GM18517 (cell line): ENCODE measurements at regions not wholly inside any gene's neighbourhood (a gene's known extent, or its start where the extent isn't known, plus 50 kb on each side); places are given as distances from the start of the nearest gene placed in this dataset.
"Not testable (repeated sequence)": the region's sequence is repeated elsewhere in the genome, so short reads cannot be mapped to it uniquely, and the experiment has no call there.

Source experiments
- ATAC-seq: cut with Tn5 transposase; IDR thresholded peaks from one replicate; pipeline ENCODE4 v1.9.1; 2021; ENCODE audit warnings: mild to moderate bottlenecking, moderate library complexity; ENCODE audit not compliant: unreplicated experiment

DNA sequence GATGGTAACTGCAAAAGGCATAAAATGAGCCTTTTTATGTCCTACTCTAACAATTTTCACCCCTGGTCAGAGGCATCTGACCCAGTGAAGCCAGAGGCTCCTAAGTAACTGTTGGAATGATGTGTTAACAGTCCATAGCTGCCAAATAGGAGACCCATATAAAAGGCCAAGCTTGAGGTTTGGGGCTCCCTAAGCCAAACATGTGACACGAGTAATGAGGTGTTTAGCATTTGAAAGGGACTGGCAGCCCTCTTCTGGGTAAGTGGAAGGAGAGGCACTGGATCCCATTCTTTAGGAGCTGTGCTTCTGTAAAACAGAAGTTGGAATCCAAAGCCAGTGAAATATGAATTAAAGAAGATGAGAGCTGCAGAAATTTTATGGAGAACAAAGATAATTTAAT, 100.6 kb upstream of the PNPLA4 start:
- no peak for ATAC-seq

DNA sequence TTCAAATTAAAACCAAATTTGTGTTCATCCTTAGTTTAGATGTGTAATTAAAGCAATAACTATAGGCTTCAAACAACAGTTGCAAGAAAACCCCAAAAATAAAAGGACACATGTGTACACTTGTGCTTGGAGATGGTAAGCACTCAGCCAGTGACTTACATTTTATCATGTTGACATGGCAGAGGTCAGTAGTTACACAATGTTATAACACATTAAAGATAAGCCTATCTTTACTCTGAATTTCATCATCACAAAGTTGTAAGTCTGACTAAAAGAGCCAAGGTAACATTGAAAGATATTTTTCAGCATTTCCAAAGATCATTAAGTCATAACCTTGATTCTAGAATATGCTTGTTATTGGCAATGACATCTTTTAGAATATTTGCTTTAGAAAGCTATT, 98.5 kb upstream of the PNPLA4 start:
- ATAC-seq: no peak

DNA sequence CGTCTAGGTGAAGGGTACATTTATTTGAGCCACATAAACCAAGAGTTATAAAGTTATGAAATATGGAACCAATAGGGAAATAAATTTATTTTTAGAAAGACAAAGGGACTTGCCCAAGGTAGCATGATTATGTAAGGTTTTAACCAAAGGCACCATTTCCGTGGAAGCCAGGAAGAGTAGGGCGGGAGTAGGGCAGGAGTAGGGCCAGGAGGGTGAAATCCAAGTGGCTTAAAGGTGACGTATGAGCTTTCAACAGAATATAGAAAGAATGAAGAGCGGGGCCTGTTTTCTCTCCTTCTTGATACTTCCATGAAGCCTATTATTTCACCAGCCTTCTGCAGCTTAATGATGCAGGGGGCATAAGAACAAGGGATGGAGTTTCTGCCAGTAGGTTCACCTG, 91.7 kb upstream of the PNPLA4 start:
- no peak for ATAC-seq

DNA sequence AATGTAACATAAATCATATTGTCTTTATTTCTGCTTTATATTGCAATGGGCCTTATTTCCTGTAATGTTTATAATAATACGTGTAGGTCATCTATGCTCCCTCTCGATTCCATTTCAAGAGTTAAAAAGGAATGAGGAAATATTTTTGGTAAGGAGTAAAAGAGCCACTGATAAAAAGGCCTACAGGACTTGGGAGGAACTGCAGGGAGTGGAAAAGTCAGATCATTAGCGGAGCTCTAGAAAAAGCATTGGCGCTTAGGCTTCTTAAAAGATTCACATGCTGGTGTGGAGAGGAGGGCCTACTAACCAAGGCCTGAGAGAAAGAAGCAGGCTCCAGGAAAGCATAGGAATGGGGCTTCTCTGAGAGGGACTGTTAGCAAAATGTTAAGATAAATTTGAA, 82.9 kb upstream of the PNPLA4 start:
- no peak for ATAC-seq

DNA sequence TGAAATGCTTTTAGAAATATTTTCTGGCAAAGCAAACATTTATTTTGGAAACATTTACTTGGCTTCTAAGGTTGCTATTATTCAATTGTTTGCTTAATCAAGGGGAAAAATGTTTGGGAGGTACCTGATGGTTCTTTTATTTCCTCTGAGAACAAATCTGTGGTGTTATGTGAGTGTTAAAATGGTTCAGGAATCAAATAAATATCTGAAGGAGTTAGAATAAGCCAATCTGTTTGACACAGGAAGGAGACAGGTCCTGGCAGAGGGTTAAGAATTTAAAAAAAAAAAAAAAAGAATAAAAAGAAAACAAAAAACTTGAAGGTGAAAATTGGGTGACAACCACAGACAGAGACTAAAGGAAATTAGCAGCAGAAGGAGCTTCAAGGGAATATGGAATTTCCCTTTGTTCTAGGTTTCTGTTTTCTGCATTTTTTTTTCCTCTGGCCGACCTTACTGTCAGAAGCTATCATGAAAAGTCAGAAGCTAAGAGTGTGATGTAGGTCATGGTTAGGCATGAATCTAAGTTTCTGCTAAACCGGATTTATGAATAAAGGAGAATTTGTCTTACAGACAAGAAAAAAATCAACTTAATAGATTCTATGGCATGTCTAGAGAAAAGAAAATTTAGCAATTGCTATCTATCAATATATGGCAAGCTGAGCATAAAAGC, 78.6 kb upstream of the PNPLA4 start:
- ATAC-seq: no peak

DNA sequence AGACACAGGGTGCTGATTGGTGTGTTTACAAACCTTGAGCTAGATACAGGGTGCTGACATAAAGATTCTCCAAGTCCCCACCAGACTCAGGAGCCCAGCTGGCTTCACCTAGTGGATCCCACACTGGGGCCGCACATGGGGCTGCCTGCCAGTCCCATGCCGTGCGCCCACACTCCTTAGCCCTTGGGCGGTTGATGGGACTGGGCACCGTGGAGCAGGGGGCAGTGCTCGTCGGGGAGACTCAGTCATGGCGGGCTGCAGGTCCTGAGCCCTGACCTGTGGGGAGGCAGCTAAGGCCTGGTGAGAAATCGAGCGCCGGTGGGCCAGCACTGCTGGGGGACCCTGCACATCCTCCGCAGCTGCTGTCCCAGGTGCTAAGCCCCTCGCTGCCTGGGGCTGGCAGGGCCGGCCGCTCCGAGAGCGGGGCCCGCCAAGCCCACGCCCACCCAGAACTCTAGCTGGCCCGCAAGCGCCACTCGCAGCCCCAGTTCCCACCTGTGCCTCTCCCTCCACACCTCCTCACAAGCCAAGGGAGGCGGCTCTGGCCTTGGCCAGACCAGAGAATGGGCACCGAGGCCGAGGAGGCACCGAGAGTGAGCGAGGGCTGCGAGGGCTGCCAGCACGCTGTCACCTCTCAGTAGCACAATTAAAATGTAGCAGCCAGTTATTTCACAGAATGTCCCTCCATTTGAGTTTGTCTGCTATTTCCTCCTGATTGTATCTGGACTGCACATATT, 76.1 kb upstream of the PNPLA4 start:
- ATAC-seq: no peak

DNA sequence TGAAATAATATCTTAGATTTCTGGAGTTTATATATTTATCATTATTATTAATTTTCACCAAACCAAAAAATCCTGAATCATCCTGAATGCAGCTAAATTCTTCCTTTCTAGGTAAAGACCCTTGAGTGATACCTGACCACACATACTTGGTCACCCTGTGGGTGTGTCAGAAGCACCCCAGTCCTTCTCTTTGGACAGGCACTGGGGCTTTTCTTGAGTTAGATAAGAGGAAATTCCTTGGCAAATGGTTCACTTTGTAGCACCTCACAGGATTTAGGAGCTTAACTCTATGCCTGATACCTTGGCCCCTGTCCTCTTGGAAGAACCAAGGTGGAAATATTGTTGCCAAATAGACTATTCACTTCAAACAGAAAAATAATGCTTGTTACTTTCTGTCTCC, 69.6 kb upstream of the PNPLA4 start:
- no peak for ATAC-seq

DNA sequence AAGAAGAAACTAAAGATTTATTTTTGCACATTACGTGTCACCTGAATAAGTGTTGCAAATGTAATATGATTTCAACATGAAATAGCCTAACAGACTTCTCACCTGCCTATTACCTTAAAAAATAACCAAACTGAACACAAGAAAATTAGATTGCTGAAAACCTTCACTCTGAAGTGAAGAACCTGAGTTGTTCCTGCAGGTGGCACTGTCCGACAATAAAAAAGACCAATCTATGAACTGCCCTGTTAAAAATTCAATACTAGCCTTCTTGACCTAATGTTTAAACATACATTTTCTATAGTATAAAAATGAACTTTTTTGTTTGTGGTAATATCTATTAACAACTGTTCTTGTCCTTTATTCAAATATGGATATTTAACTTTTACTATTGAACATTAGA, 69.2 kb upstream of the PNPLA4 start:
- no peak for ATAC-seq

DNA sequence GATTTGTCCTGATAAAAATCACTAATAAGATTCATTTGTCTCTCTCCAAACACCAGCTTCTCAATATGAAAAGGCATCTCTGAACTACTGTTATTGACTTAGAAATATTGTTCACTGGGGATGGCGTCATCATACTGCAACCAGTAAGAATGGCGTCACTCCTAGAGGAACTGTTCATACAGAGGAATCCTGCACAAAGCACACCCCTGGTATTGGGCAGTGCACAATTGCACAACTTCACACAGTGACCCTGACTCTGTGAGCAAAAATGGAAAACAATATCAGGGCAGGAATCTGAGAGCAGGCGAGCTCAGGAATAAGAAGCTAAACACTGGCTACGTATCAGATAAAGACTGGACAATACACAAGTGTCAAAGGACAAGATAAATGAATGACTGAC, 66.7 kb upstream of the PNPLA4 start:
- no peak for ATAC-seq

DNA sequence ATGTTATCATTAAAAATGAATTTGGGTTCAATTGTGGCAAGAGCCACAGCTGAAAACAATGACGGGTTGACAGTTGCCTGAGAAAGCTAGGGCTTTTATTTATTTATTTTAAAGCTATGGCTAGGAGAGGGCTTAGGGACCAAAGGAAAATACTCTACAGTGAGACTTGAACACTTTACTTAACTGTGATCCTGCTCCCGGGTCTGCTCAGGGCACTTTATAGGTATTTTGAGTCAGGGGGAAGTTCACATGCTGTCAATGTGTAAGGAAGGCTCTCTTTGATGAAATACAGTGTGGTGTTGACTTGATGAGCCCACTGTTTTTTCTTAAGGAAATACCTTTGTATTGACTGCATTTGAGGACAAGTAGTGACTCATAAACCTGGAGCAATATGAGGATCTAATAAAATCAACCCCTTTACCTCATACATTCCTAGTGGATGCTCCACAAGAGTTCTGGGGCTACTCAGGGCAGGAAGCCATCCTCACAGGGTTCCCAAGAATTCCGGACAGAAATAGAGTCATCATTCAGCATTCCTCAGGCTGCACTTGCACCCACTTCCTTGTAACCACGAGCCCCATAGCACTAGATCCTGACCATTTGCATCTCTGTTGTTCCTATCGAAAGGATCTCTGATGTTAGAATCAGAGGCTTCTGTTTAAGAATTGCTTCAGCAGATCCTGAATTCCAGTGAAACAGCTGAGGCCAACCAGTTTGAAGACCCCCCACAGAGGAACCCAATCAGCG, 61.0 kb upstream of the PNPLA4 start:
- ATAC-seq: not testable (repeated sequence)

DNA sequence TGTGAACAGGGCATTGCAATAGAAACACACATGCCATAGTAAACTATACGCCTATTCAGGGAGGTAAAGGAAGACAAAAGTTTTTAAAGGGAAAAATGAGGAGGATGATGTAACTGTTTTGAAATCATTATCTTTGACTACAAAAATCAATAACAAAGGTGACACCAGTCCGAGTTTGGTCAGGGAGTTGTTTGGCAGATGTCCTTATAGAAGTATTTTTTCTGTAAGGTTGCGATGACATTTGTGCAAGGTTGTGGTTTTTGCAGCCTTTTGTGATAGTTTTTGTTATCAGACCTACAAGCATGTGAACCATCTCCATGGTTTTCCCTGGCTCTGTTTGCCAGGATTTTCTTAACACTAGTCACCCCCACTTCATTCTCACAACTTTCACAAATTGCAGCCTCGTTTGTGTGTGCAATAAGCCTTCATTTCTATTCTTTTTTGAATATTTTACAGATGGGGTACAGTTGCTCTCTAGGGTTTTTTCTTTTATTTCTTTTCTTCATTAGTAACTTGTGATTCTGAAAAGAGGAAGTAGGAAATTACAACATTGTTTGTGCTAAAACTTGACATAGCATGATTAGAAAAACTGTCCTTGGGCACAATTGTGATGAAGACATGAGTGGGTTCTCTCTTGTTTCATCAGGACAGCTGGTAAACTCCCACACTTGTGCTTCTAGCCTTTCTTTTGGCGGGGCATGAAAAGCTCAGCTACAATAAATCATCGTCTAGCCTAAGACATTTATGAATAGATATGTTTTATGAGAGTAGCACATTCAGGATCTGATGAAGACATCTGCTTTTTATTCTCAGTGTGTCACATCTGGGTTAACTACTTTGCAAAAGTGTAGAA, 60.2 kb upstream of the PNPLA4 start:
- peak; percentile 73 for ATAC-seq

DNA sequence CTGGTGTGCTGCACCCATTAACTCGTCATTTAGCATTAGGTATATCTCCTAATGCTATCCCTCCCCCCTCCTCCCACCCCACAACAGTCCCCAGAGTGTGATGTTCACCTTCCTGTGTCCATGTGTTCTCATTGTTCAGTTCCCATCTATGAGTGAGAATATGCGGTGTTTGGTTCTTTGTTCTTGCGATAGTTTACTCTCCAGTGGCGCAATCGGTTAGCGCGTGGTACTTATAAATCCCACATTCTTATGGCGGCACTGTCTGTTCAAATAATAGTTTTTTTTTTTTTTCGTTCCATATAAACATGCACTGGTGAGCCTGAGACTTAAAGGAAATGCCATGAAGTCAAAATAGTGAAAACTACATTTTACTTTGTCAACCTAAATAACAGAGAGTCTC, 59.5 kb upstream of the PNPLA4 start:
- not testable (repeated sequence) for ATAC-seq

DNA sequence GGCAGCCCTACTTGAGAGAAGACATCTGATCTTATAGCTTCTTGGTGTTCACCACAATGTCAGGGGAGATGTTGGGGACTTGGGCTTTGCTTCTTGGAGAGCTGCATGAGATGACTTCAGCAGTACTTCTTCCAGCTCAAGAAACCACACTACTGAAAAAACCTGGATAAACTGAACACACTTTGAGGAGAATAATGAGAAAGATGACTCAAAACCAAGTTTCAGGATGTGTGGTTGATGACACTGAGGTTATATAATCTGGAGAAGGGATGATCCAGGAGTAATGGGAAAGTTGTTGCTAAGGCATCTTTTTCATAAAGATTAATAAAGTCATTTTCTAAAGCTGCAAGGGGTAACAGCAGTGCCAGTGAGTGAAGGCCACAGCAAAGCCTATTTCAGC, 58.4 kb upstream of the PNPLA4 start:
- no peak for ATAC-seq

DNA sequence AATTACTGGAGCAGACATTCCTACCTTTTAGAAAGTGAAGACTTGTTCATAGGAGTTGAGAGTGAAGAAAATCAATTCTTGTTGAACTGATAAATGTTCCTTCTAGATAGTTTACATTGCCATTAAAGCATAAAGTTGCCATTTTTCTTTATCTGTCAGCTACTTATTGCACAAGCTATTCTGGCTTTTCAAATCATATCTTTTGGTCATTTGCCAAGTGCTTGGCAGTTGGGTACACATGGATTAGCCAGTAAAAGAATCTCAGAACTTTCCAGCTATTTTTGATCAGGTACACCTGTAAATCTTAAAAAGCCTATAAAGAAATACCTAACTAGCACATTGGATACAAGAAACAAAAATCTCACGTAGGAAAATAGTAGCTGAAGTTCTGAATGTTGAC, 56.4 kb upstream of the PNPLA4 start:
- no peak for ATAC-seq
